IMR-90 (cell line): ENCODE measurements at regions not wholly inside any gene's neighbourhood (a gene's known extent, or its start where the extent isn't known, plus 50 kb on each side); places are given as distances from the start of the nearest gene placed in this dataset.

Experiments
- ATAC-seq: fragments of 200-7000 bp; cut with Tn5 transposase; 2 replicates; pipeline ENCODE4 v1.9.1; 2020; ENCODE audit warnings: low read depth, mild to moderate bottlenecking, moderate library complexity
- BruUV-seq: library from RNA; stranded (reverse); fragments of 400-500 nt; replicated peaks from 2 replicates; lab custom pipeline; 2021; lab: Mats Ljungman, UMichigan
- CTCF ChIA-PET: fragments of 300-600 bp; formaldehyde crosslinking; extraction: SDS; loops from one replicate; lab custom pipeline; 2021; ENCODE audit warnings: antibody characterized with exemption; lab: Yijun Ruan, JAX
- POLR2A ChIA-PET: fragments of 300-600 bp; sonication (Branson Sonifier 250); formaldehyde crosslinking; loops from one replicate; lab custom pipeline; 2022; ENCODE audit warnings: antibody characterized with exemption; ENCODE audit not compliant: unreplicated experiment; lab: Charles Lee
- DNase-seq: peaks from one replicate; pipeline ENCODE4 v3.0.0; 2013
- H2AFZ ChIP-seq: replicated peaks from 2 replicates; pipeline ENCODE3; 2013; ENCODE audit warnings: low read length, mild to moderate bottlenecking; ENCODE audit not compliant: poor library complexity
- H2AK5ac ChIP-seq: 2 replicates; pipeline ENCODE4 v1.6.1; 2013; ENCODE audit warnings: low read depth, low read length, inconsistent platforms
- H2AK9ac ChIP-seq: replicated peaks from 2 replicates; pipeline ENCODE3; 2013; ENCODE audit warnings: mild to moderate bottlenecking, low read depth, low read length, moderate library complexity; ENCODE audit not compliant: poor library complexity
- H2BK120ac ChIP-seq: 2 replicates; pipeline ENCODE4 v1.6.1; 2013; ENCODE audit warnings: low read depth, low read length, inconsistent platforms
- H2BK15ac ChIP-seq: 3 replicates; pipeline ENCODE4 v1.6.1; 2013; ENCODE audit warnings: low read depth, low read length, inconsistent platforms
- H2BK20ac ChIP-seq: 2 replicates; pipeline ENCODE4 v1.6.1; 2013; ENCODE audit warnings: low read depth, mild to moderate bottlenecking, inconsistent platforms, low read length, moderate library complexity
- H2BK5ac ChIP-seq: 2 replicates; pipeline ENCODE4 v1.6.1; 2013; ENCODE audit warnings: mild to moderate bottlenecking, low read depth, low read length, inconsistent platforms; ENCODE audit not compliant: poor library complexity, severe bottlenecking
- H3K14ac ChIP-seq: replicated peaks from 2 replicates; pipeline ENCODE4 v1.6.1; 2013; ENCODE audit warnings: low read depth, low read length, inconsistent platforms
- H3K18ac ChIP-seq: 2 replicates; pipeline ENCODE4 v1.6.1; 2013; ENCODE audit warnings: low read depth, low read length, control low read depth
- H3K23ac ChIP-seq: 2 replicates; pipeline ENCODE4 v1.6.1; 2013; ENCODE audit warnings: low read depth, low read length, inconsistent platforms
- H3K27ac ChIP-seq: 2 replicates; pipeline ENCODE4 v1.5.1; 2013; ENCODE audit warnings: mild to moderate bottlenecking, control low read depth, low read length; ENCODE audit not compliant: insufficient read depth
- H3K27me3 ChIP-seq: 2 replicates; pipeline ENCODE4 v1.6.1; 2013; ENCODE audit warnings: low read length; ENCODE audit not compliant: control insufficient read depth, insufficient read depth
- H3K36me3 ChIP-seq: 2 replicates; pipeline ENCODE4 v1.6.1; 2013; ENCODE audit warnings: low read length, mixed read lengths; ENCODE audit not compliant: control insufficient read depth, insufficient read depth
- H3K4ac ChIP-seq: 2 replicates; pipeline ENCODE4 v1.6.1; 2013; ENCODE audit warnings: low read depth, low read length, inconsistent platforms
- H3K4me1 ChIP-seq: 2 replicates; pipeline ENCODE4 v1.6.1; 2013; ENCODE audit warnings: low read length, mixed read lengths; ENCODE audit not compliant: control insufficient read depth, insufficient read depth
- H3K4me2 ChIP-seq: 2 replicates; pipeline ENCODE4 v1.6.1; 2013; ENCODE audit warnings: low read depth, mild to moderate bottlenecking, control low read depth, low read length, moderate library complexity
- H3K4me3 ChIP-seq: 2 replicates; pipeline ENCODE4 v1.5.1; 2013; ENCODE audit warnings: low read depth, mild to moderate bottlenecking, control low read depth, low read length, moderate library complexity; ENCODE audit not compliant: insufficient read depth
- H3K56ac ChIP-seq: 2 replicates; pipeline ENCODE4 v1.6.1; 2013; ENCODE audit warnings: low read length, inconsistent platforms; ENCODE audit not compliant: insufficient read depth; ENCODE audit errors: extremely low read depth
- H3K79me1 ChIP-seq, 2 experiments: 2 replicates each; pipeline ENCODE4 v1.6.1; 2013; ENCODE audit warnings: low read length in 2 of 2, inconsistent platforms in 1 of 2, low read depth in 1 of 2
- H3K9ac ChIP-seq: 2 replicates; pipeline ENCODE4 v1.6.1; 2013; ENCODE audit warnings: low read depth, low read length, control low read depth
- H3K9me1 ChIP-seq: 2 replicates; pipeline ENCODE4 v1.6.1; 2013; ENCODE audit warnings: low read length, inconsistent platforms; ENCODE audit not compliant: insufficient read depth
- H3K9me3 ChIP-seq: 2 replicates; pipeline ENCODE4 v1.6.1; 2013; ENCODE audit warnings: low read length; ENCODE audit not compliant: control insufficient read depth, insufficient read depth
- H4K20me1 ChIP-seq: 2 replicates; pipeline ENCODE4 v1.6.1; 2013; ENCODE audit warnings: low read length, inconsistent platforms; ENCODE audit not compliant: insufficient read depth
- H4K5ac ChIP-seq: 2 replicates; pipeline ENCODE4 v1.6.1; 2013; ENCODE audit warnings: mild to moderate bottlenecking, low read depth, low read length, control low read depth
- H4K8ac ChIP-seq, 2 experiments: 2 replicates each; pipeline ENCODE4 v1.6.1; 2013; ENCODE audit warnings: low read depth in 2 of 2, low read length in 2 of 2, control low read depth in 1 of 2, inconsistent platforms in 1 of 2
- H4K91ac ChIP-seq: 2 replicates; pipeline ENCODE4 v1.6.1; 2013; ENCODE audit warnings: low read depth, low read length, inconsistent platforms; ENCODE audit not compliant: insufficient read depth
- BHLHE40 ChIP-seq: fragments of 150-350 bp; IDR thresholded peaks from 2 replicates; pipeline ENCODE4 v1.6.1; 2016; ENCODE audit warnings: mild to moderate bottlenecking, low read depth, low read length
- CEBPB ChIP-seq: IDR thresholded peaks from 2 replicates; pipeline ENCODE4 v1.6.1; 2012; ENCODE audit warnings: low read depth, low read length, improper control_type of control experiment
- CTCF ChIP-seq: conservative IDR thresholded peaks from 2 replicates; pipeline ENCODE4 v1.5.1; 2012; ENCODE audit warnings: mild to moderate bottlenecking, low read depth, low read length, improper control_type of control experiment
- FOS ChIP-seq: fragments of 150-350 bp; IDR thresholded peaks from 2 replicates; pipeline ENCODE4 v1.6.1; 2016; ENCODE audit warnings: low read depth, low read length
- MAZ ChIP-seq: IDR thresholded peaks from 2 replicates; pipeline ENCODE4 v1.6.1; 2012; ENCODE audit warnings: low read depth, mild to moderate bottlenecking, low read length, improper control_type of control experiment, moderate library complexity, borderline replicate concordance
- NFE2L2 ChIP-seq: fragments of 150-350 bp; IDR thresholded peaks from 2 replicates; pipeline ENCODE4 v1.6.1; 2016; ENCODE audit warnings: low read depth, mild to moderate bottlenecking, low read length
- POLR2A ChIP-seq: IDR thresholded peaks from 2 replicates; pipeline ENCODE4 v1.6.1; 2012; ENCODE audit warnings: mild to moderate bottlenecking, low read depth, low read length
- RAD21 ChIP-seq: IDR thresholded peaks from 2 replicates; pipeline ENCODE4 v1.6.1; 2012; ENCODE audit warnings: low read length, improper control_type of control experiment
- RCOR1 ChIP-seq: IDR thresholded peaks from 2 replicates; pipeline ENCODE4 v1.6.1; 2012; ENCODE audit warnings: mild to moderate bottlenecking, low read length, improper control_type of control experiment; ENCODE audit not compliant: insufficient replicate concordance
- SMC3 ChIP-seq: fragments of 150-350 bp; IDR thresholded peaks from 2 replicates; pipeline ENCODE4 v1.6.1; 2016; ENCODE audit warnings: low read depth, mild to moderate bottlenecking, antibody characterized with exemption, low read length, moderate library complexity
- USF2 ChIP-seq: fragments of 150-350 bp; IDR thresholded peaks from 2 replicates; pipeline ENCODE4 v1.6.1; 2017; ENCODE audit warnings: mild to moderate bottlenecking, antibody characterized with exemption, low read length, low read depth
- WGBS, 2 experiments: methylation state at CpG; one replicate each; pipeline versions ENCODE4 v1.1.5 to v1.1.7; 2013; ENCODE audit warnings: missing lambda C conversion rate in 2 of 2; ENCODE audit not compliant: insufficient read length in 1 of 2; ENCODE audit errors: extremely low coverage in 2 of 2; 5-methylcytosine and 5-hydroxymethylcytosine counted together
- dilution Hi-C: fragments of 300-500 bp; cut with HindIII; formaldehyde crosslinking; loops from one replicate; pipeline ENCODE4 v1.14.3; 2018; ENCODE audit warnings: low sequenced_read_pairs; ENCODE audit not compliant: unreplicated experiment
- in situ Hi-C: fragments of 300-500 bp; cut with MboI; formaldehyde crosslinking; loops from 3 replicates; pipeline ENCODE4 v1.14.3; 2019; ENCODE audit warnings: low sequenced_read_pairs, inconsistent platforms, mixed read lengths
- intact Hi-C: fragments of 100-400 bp; cut with micrococcal nuclease; formaldehyde crosslinking; loops from 2 replicates; pipeline ENCODE4 v1.10.0; 2022

- 17% methylated on average over 1 of the region's 9 CpGs; no CpG with 5 or more reads in 1 of the 2 experiments for WGBS, 2 experiments
- H3K56ac ChIP-seq, result no peak overlapping the region
- H3K4me1 ChIP-seq, result no peaks in the 10 kb centered on the region
- H2AK9ac ChIP-seq, result peak overlapping the region; percentile 26
- H2AK5ac ChIP-seq, result no peak overlapping the region
- H3K4me2 ChIP-seq, result no peak overlapping the region
- no peaks in the 10 kb centered on the region for H4K20me1 ChIP-seq
- H2BK15ac ChIP-seq, result no peak overlapping the region
- H3K36me3 ChIP-seq, result no peaks in the 10 kb centered on the region
- DNase-seq (no peak), ATAC-seq (no peak)
- no peak overlapping the region for H3K23ac ChIP-seq
- no peak overlapping the region for H2BK120ac ChIP-seq
- H3K9ac ChIP-seq, result no peak overlapping the region
- no peak overlapping the region for H4K91ac ChIP-seq
- peaks cover 12% of the 10 kb centered on the region for H3K27me3 ChIP-seq
- no peak overlapping the region for H2AFZ ChIP-seq
- TF ChIP-seq CTCF (no peak), POLR2A (no peak), NFE2L2 (no peak), USF2 (no peak), RCOR1 (no peak), SMC3 (no peak), FOS (no peak), MAZ (no peak), CEBPB (no peak), RAD21 (no peak), BHLHE40 (no peak)
- H3K9me1 ChIP-seq, result no peaks in the 10 kb centered on the region
- H2BK5ac ChIP-seq, result no peak overlapping the region
- no peak overlapping the region for H3K4me3 ChIP-seq
- intact Hi-C loops (no loop called here), in situ Hi-C loops (no loop called here), dilution Hi-C loops (no loop called here)
- no peak overlapping the region for H4K8ac ChIP-seq
- H4K5ac ChIP-seq, result no peak overlapping the region
- no peaks in the 10 kb centered on the region for H3K79me1 ChIP-seq
- H3K4ac ChIP-seq, result no peak overlapping the region
- H2BK20ac ChIP-seq, result no peak overlapping the region
- H3K9me3 ChIP-seq, result no peaks in the 10 kb centered on the region
- H3K14ac ChIP-seq, result no peak overlapping the region
- no peak overlapping the region for H3K18ac ChIP-seq
- ChIA-PET CTCF (no interaction called here), POLR2A (no interaction called here)
- no TSS peak for BruUV-seq
- no peak overlapping the region for H3K27ac ChIP-seq
Measured at GRCh38 chr1:227453631-227454355, 109.6 kb upstream of the ZNF678 start.
